GM23338 (cell line): ENCODE measurements at regions not wholly inside any gene's neighbourhood (a gene's known extent, or its start where the extent isn't known, plus 50 kb on each side); places are given as distances from the start of the nearest gene placed in this dataset.

Source experiments
- CREB1 ChIP-seq: fragments of 250-450 bp; sonication (Bioruptor Pico); IDR thresholded peaks from 2 replicates; pipeline ENCODE4 v1.5.0; 2020; ENCODE audit warnings: low read depth, mild to moderate bottlenecking, moderate library complexity
- CTCF ChIP-seq, 2 experiments: fragments of 200-600 bp in 1 of 2; sonication (generic) in 1 of 2; conservative IDR thresholded peaks; 2 replicates each; pipeline versions ENCODE4 v1.5.1 to v1.6.1; 2016 to 2017; ENCODE audit warnings: antibody characterized with exemption in 2 of 2, low read depth in 2 of 2, mild to moderate bottlenecking in 2 of 2, moderate library complexity in 1 of 2
- ETS1 ChIP-seq: IDR thresholded peaks from 2 replicates; pipeline ENCODE4 v1.6.1; 2016; ENCODE audit warnings: antibody characterized with exemption
- EZH2 ChIP-seq: fragments of 200-600 bp; sonication (generic); IDR thresholded peaks from one replicate; pipeline ENCODE4 v1.8.0; 2017; ENCODE audit warnings: antibody characterized with exemption, mild to moderate bottlenecking, low read depth; ENCODE audit not compliant: unreplicated experiment
- EZH2phosphoT487 ChIP-seq: fragments of 200-600 bp; sonication (generic); IDR thresholded peaks from one replicate; pipeline ENCODE4 v1.8.1; 2018; ENCODE audit warnings: antibody characterized with exemption; ENCODE audit not compliant: unreplicated experiment
- JUNB ChIP-seq: IDR thresholded peaks from one replicate; pipeline ENCODE4 v1.6.1; 2016; ENCODE audit warnings: antibody characterized with exemption; ENCODE audit not compliant: unreplicated experiment
- NANOG ChIP-seq: IDR thresholded peaks from 2 replicates; pipeline ENCODE4 v1.6.1; 2016; ENCODE audit warnings: antibody characterized with exemption, borderline replicate concordance
- POLR2AphosphoS5 ChIP-seq: IDR thresholded peaks from 2 replicates; pipeline ENCODE4 v1.6.1; 2016; ENCODE audit warnings: antibody characterized with exemption, low read depth
- REST ChIP-seq: IDR thresholded peaks from one replicate; pipeline ENCODE4 v1.6.1; 2018; ENCODE audit warnings: antibody characterized with exemption; ENCODE audit not compliant: unreplicated experiment
- STAT1 ChIP-seq: IDR thresholded peaks from one replicate; pipeline ENCODE4 v1.6.1; 2016; ENCODE audit warnings: antibody characterized with exemption; ENCODE audit not compliant: unreplicated experiment
- ZNF114 ChIP-seq: fragments of 250-450 bp; sonication (Bioruptor Pico); IDR thresholded peaks from 2 replicates; pipeline ENCODE4 v1.5.0; 2020; ENCODE audit warnings: mild to moderate bottlenecking, moderate library complexity
- ZNF331 ChIP-seq: fragments of 250-450 bp; sonication (Bioruptor Pico); IDR thresholded peaks from 2 replicates; pipeline ENCODE4 v1.5.0; 2020; ENCODE audit warnings: low read depth, mild to moderate bottlenecking, moderate library complexity

GRCh38 chrX:20968996-20969395 lies 405.2 kb upstream of the CNKSR2 start:
- no peak for TF ChIP-seq EZH2
- TF ChIP-seq CTCF (conservative IDR thresholded peaks at IDR 0.05; ENCODE audit: low read depth in 2 of 2): no peak
- no peak for TF ChIP-seq POLR2AphosphoS5
- no peak for TF ChIP-seq EZH2phosphoT487
- TF ChIP-seq REST: no peak
- TF ChIP-seq CREB1 (CRISPR knock-in tag): no peak
- TF ChIP-seq ZNF114 (CRISPR knock-in tag): no peak
- no peak for TF ChIP-seq ZNF331 (CRISPR knock-in tag)
- TF ChIP-seq JUNB: no peak
- no peak for TF ChIP-seq STAT1
- TF ChIP-seq ETS1: no peak
- no peak for TF ChIP-seq NANOG
